ENCODE measurements at regions not wholly inside any gene's neighbourhood (a gene's known extent, or its start where the extent isn't known, plus 50 kb on each side); places are given as distances from the start of the nearest gene placed in this dataset.

GRCh38 chr2:120884472-120885290 is 149.0 kb downstream of the GLI2 start (continued):
- TF ChIP-seq, protein P1, sequence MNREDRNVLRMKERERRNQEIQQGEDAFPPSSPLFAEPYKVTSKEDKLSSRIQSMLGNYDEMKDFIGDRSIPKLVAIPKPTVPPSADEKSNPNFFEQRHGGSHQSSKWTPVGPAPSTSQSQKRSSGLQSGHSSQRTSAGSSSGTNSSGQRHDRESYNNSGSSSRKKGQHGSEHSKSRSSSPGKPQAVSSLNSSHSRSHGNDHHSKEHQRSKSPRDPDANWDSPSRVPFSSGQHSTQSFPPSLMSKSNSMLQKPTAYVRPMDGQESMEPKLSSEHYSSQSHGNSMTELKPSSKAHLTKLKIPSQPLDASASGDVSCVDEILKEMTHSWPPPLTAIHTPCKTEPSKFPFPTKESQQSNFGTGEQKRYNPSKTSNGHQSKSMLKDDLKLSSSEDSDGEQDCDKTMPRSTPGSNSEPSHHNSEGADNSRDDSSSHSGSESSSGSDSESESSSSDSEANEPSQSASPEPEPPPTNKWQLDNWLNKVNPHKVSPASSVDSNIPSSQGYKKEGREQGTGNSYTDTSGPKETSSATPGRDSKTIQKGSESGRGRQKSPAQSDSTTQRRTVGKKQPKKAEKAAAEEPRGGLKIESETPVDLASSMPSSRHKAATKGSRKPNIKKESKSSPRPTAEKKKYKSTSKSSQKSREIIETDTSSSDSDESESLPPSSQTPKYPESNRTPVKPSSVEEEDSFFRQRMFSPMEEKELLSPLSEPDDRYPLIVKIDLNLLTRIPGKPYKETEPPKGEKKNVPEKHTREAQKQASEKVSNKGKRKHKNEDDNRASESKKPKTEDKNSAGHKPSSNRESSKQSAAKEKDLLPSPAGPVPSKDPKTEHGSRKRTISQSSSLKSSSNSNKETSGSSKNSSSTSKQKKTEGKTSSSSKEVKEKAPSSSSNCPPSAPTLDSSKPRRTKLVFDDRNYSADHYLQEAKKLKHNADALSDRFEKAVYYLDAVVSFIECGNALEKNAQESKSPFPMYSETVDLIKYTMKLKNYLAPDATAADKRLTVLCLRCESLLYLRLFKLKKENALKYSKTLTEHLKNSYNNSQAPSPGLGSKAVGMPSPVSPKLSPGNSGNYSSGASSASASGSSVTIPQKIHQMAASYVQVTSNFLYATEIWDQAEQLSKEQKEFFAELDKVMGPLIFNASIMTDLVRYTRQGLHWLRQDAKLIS (CRISPR knock-in tag; IDR thresholded peaks at IDR 0.05; ENCODE audit: borderline replicate concordance), result no peak
- TF ChIP-seq USF1 (CRISPR knock-in tag; IDR thresholded peaks at IDR 0.05) (no peak), ESRRA (CRISPR knock-in tag; IDR thresholded peaks at IDR 0.05; ENCODE audit: borderline replicate concordance) (no peak), CTCF (IDR thresholded peaks at IDR 0.05) (no peak), TP53 (CRISPR knock-in tag; IDR thresholded peaks at IDR 0.05) (no peak)

- Mint-ChIP-seq H3K27ac (peak overlapping the region; percentile 56; the same call in 1 of the 2 replicates), H3K36me3 (no peaks in the 10 kb centered on the region; the same call in 1 of the 2 replicates), H3K4me1 (peaks cover 50% of the 10 kb centered on the region), H3K4me3 (no peak overlapping the region), H3K9me3 (no peaks in the 10 kb centered on the region), H3K27me3 (ENCODE audit: low read depth) (no peaks in the 10 kb centered on the region)
- CTCF ChIA-PET, result interaction anchor here (0.7 to 4.7 kb wide), 17 partner anchors 8 to 190 kb away, joined by 3 to 24 read pairs (median 4); no protein-coding TSS in a partner anchor
- DNase-seq (ENCODE audit: low spot score), result no peak
- ATAC-seq, result peak; percentile 29
- TF ChIP-seq, protein P2, sequence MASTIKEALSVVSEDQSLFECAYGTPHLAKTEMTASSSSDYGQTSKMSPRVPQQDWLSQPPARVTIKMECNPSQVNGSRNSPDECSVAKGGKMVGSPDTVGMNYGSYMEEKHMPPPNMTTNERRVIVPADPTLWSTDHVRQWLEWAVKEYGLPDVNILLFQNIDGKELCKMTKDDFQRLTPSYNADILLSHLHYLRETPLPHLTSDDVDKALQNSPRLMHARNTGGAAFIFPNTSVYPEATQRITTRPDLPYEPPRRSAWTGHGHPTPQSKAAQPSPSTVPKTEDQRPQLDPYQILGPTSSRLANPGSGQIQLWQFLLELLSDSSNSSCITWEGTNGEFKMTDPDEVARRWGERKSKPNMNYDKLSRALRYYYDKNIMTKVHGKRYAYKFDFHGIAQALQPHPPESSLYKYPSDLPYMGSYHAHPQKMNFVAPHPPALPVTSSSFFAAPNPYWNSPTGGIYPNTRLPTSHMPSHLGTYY (CRISPR knock-in tag; IDR thresholded peaks at IDR 0.05), result no peak
- TF ChIP-seq JUN (CRISPR knock-in tag; IDR thresholded peaks at IDR 0.05) (no peak), CTCF (IDR thresholded peaks at IDR 0.05) (no peak), IRF2 (CRISPR knock-in tag; IDR thresholded peaks at IDR 0.05; ENCODE audit: borderline replicate concordance, low read depth) (no peak)
- POLR2A ChIA-PET, result interaction anchor here (1.1 kb wide), 1 partner anchor 14 kb away, joined by 4 read pairs; no protein-coding TSS in a partner anchor
These were observed 149.7 kb downstream of the GLI2 start for GRCh38 chr2:120885321-120885720.

DNA sequence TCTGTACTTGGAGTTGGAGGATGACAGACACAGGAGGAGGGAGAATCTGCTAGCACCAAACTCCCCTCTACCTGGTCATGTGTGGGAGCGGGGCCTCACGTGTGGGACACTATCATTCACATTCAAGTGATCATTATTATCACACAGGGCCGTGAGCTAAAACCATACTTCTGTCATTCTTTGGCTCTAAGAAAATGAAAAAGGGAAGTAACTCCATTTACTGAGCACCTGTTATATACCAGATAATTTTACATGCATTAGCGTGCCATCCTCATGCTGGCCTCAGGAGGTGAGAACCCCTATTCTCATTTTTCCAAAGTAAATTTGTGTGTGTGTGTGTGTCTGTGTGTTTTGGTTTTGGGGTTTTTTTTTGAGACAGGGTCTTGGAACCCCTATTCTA is 150.1 kb downstream of the GLI2 start:
- POLR2A ChIA-PET, result no interaction called here
- DNase-seq (ENCODE audit: low spot score) (no peak), ATAC-seq (no peak)
- Mint-ChIP-seq H3K4me3 (no peak overlapping the region), H3K4me1 (peaks cover 46% of the 10 kb centered on the region), H3K36me3 (no peaks in the 10 kb centered on the region; the same call in 1 of the 2 replicates), H3K27me3 (ENCODE audit: low read depth) (no peaks in the 10 kb centered on the region), H3K27ac (no peak overlapping the region), H3K9me3 (no peaks in the 10 kb centered on the region)
- TF ChIP-seq PRRX2 (CRISPR knock-in tag; IDR thresholded peaks at IDR 0.05) (no peak), ETV6 (CRISPR knock-in tag; IDR thresholded peaks at IDR 0.05) (no peak), CBFB (CRISPR knock-in tag; IDR thresholded peaks at IDR 0.05; ENCODE audit: low read depth) (no peak)
- CTCF ChIA-PET, result interaction anchor here (0.7 to 4.7 kb wide), 16 partner anchors 7 to 190 kb away, joined by 3 to 24 read pairs (median 4); no protein-coding TSS in a partner anchor
